H1 (cell line): ENCODE measurements at regions not wholly inside any gene's neighbourhood (a gene's known extent, or its start where the extent isn't known, plus 50 kb on each side); places are given as distances from the start of the nearest gene placed in this dataset.

Source experiments
- CTCF ChIA-PET: fragments of 300-600 bp; sonication (Branson Sonifier 250); formaldehyde crosslinking; loops from one replicate; lab custom pipeline; 2021; ENCODE audit not compliant: partially characterized antibody; lab: Charles Lee
- POLR2A ChIA-PET: fragments of 300-600 bp; sonication (Branson Sonifier 250); formaldehyde crosslinking; loops from one replicate; lab custom pipeline; 2021; ENCODE audit warnings: inconsistent platforms; ENCODE audit not compliant: partially characterized antibody; lab: Charles Lee
- DNase-seq, 2 experiments: peaks; one replicate each; pipeline versions ENCODE4 v3.0.0 to v3.0.0-alpha.2; 2010 to 2022; ENCODE audit warnings: low spot score in 2 of 2, low read depth in 1 of 2, mixed read lengths in 1 of 2
- FAIRE-seq: peaks from 2 replicates; lab custom pipeline; 2011; peaks lifted over from hg19 to GRCh38; lab: Jason Lieb, UNC
- H2AFZ ChIP-seq: 2 replicates; pipeline ENCODE4 v1.8.1; 2012; ENCODE audit warnings: low read length, inconsistent platforms
- H2AK5ac ChIP-seq: 2 replicates; pipeline ENCODE4 v1.6.1; 2013; ENCODE audit warnings: low read depth, low read length
- H2BK120ac ChIP-seq: replicated peaks from 2 replicates; pipeline ENCODE3; 2013; ENCODE audit warnings: low read depth, low read length, inconsistent platforms
- H2BK12ac ChIP-seq: 2 replicates; pipeline ENCODE4 v1.6.1; 2013; ENCODE audit warnings: low read depth, low read length
- H2BK15ac ChIP-seq: 2 replicates; pipeline ENCODE4 v1.6.1; 2013; ENCODE audit warnings: low read length
- H2BK20ac ChIP-seq: 2 replicates; pipeline ENCODE4 v1.6.1; 2013; ENCODE audit warnings: low read length
- H2BK5ac ChIP-seq: 2 replicates; pipeline ENCODE4 v1.6.1; 2013; ENCODE audit warnings: low read depth, low read length
- H3K14ac ChIP-seq: 2 replicates; pipeline ENCODE4 v1.6.1; 2013; ENCODE audit warnings: inconsistent platforms; ENCODE audit not compliant: insufficient read length
- H3K18ac ChIP-seq: 2 replicates; pipeline ENCODE4 v1.6.1; 2013; ENCODE audit warnings: low read length; ENCODE audit errors: extremely low read depth
- H3K23ac ChIP-seq: 2 replicates; pipeline ENCODE4 v1.6.1; 2013; ENCODE audit warnings: inconsistent platforms; ENCODE audit not compliant: insufficient read length
- H3K23me2 ChIP-seq: 2 replicates; pipeline ENCODE4 v1.6.1; 2013; ENCODE audit warnings: low read depth, low read length
- H3K27ac ChIP-seq: 2 replicates; pipeline ENCODE4 v1.6.1; 2011; ENCODE audit warnings: low read depth, low read length, inconsistent platforms
- H3K27me3 ChIP-seq, 4 experiments: replicated peaks in 1 of 4; 1 replicate in 1 of 4; 2 replicates in 3 of 4; pipeline versions ENCODE4 v1.6.1 to v1.8.1; 2011 to 2013; ENCODE audit warnings: low read length in 3 of 4, mild to moderate bottlenecking in 3 of 4, inconsistent platforms in 2 of 4, mixed read lengths in 2 of 4, moderate library complexity in 1 of 4; ENCODE audit not compliant: control insufficient read depth in 3 of 4, insufficient read depth in 3 of 4; ENCODE audit errors: extremely low read depth in 1 of 4
- H3K36me3 ChIP-seq, 4 experiments: 2 replicates each; pipeline versions ENCODE4 v1.6.1 to v1.8.1; 2011 to 2013; ENCODE audit warnings: mild to moderate bottlenecking in 4 of 4, low read length in 3 of 4, moderate library complexity in 2 of 4, control low read depth in 1 of 4, inconsistent platforms in 1 of 4; ENCODE audit not compliant: insufficient read depth in 4 of 4, control insufficient read depth in 2 of 4
- H3K4ac ChIP-seq: replicated peaks from 2 replicates; pipeline ENCODE3; 2013; ENCODE audit warnings: low read length, low read depth, mixed read lengths, inconsistent platforms; ENCODE audit not compliant: insufficient read length
- H3K4me1 ChIP-seq, 4 experiments: replicated peaks in 1 of 4; 1 replicate in 1 of 4; 2 replicates in 3 of 4; pipeline versions ENCODE4 v1.6.1 to v1.8.1; 2011 to 2013; ENCODE audit warnings: low read length in 3 of 4, inconsistent platforms in 2 of 4, mixed read lengths in 1 of 4; ENCODE audit not compliant: insufficient read depth in 4 of 4, control insufficient read depth in 3 of 4
- H3K4me2 ChIP-seq, 2 experiments: 2 replicates each; pipeline versions ENCODE4 v1.6.1 to v1.8.1; 2011 to 2013; ENCODE audit warnings: low read depth in 2 of 2, low read length in 2 of 2, control low read depth in 1 of 2, inconsistent platforms in 1 of 2, mild to moderate bottlenecking in 1 of 2; ENCODE audit not compliant: insufficient read depth in 1 of 2
- H3K4me3 ChIP-seq, 4 experiments: fragments of 200-600, 300-600 bp in 1 of 4; sonication (generic), shearing (Covaris generic), sonication (Bioruptor Twin) in 1 of 4; 2 replicates each; pipeline versions ENCODE4 v1.5.1 to v1.8.1; 2011 to 2016; ENCODE audit warnings: low read length in 4 of 4, low read depth in 3 of 4, control low read depth in 2 of 4, inconsistent platforms in 2 of 4, mild to moderate bottlenecking in 2 of 4, mixed read lengths in 1 of 4, moderate library complexity in 1 of 4; ENCODE audit not compliant: insufficient read depth in 2 of 4; ENCODE audit errors: extremely low read depth in 1 of 4
- H3K56ac ChIP-seq: replicated peaks from 2 replicates; pipeline ENCODE3; 2013; ENCODE audit warnings: low read depth, mild to moderate bottlenecking, mixed read lengths, low read length, inconsistent platforms; ENCODE audit not compliant: insufficient read length
- H3K79me1 ChIP-seq: 2 replicates; pipeline ENCODE4 v1.6.1; 2013; ENCODE audit warnings: low read depth, low read length, control low read depth
- H3K79me2 ChIP-seq, 2 experiments: 2 replicates each; pipeline versions ENCODE4 v1.6.1 to v1.8.1; 2012 to 2013; ENCODE audit warnings: low read length in 2 of 2, mild to moderate bottlenecking in 2 of 2, inconsistent platforms in 1 of 2; ENCODE audit not compliant: insufficient read depth in 2 of 2, control insufficient read depth in 1 of 2
- H3K9ac ChIP-seq, 4 experiments: replicated peaks in 1 of 4; 1 replicate in 1 of 4; 2 replicates in 3 of 4; pipeline versions ENCODE4 v1.6.1 to v1.8.1; 2011 to 2013; ENCODE audit warnings: low read depth in 3 of 4, low read length in 3 of 4, control low read depth in 2 of 4, mild to moderate bottlenecking in 2 of 4, moderate library complexity in 2 of 4, inconsistent platforms in 1 of 4; ENCODE audit errors: extremely low read depth in 1 of 4
- H3K9me3 ChIP-seq, 2 experiments: 2 replicates each; pipeline versions ENCODE4 v1.6.1 to v1.8.1; 2012 to 2013; ENCODE audit warnings: mild to moderate bottlenecking in 2 of 2, moderate library complexity in 2 of 2, control low read depth in 1 of 2, inconsistent platforms in 1 of 2, low read depth in 1 of 2, low read length in 1 of 2, mixed read lengths in 1 of 2; ENCODE audit not compliant: insufficient read depth in 2 of 2
- H4K20me1 ChIP-seq, 2 experiments: replicated peaks in 1 of 2; 2 replicates each; pipeline versions ENCODE3 to v1.8.1; 2011 to 2013; ENCODE audit warnings: inconsistent platforms in 2 of 2, low read length in 2 of 2, mild to moderate bottlenecking in 1 of 2; ENCODE audit not compliant: insufficient read depth in 2 of 2, control insufficient read depth in 1 of 2
- H4K5ac ChIP-seq: 2 replicates; pipeline ENCODE4 v1.6.1; 2013; ENCODE audit warnings: low read length, low read depth, mixed read lengths, inconsistent platforms; ENCODE audit not compliant: insufficient read length
- H4K8ac ChIP-seq: 2 replicates; pipeline ENCODE4 v1.8.0; 2013; ENCODE audit warnings: mild to moderate bottlenecking, moderate library complexity, low read length, inconsistent platforms; ENCODE audit not compliant: insufficient read depth; ENCODE audit errors: extremely low read depth
- H4K91ac ChIP-seq: replicated peaks from 2 replicates; pipeline ENCODE3; 2013; ENCODE audit warnings: low read length, mixed read lengths, inconsistent platforms; ENCODE audit not compliant: insufficient read length
- ATF2 ChIP-seq: IDR thresholded peaks from 2 replicates; pipeline ENCODE4 v1.6.1; 2012; ENCODE audit warnings: low read length, inconsistent platforms
- KDM1A ChIP-seq: fragments of 200-600, 300-600 bp; sonication (generic); IDR thresholded peaks from 2 replicates; pipeline ENCODE4 v1.7.1; 2016; ENCODE audit warnings: mild to moderate bottlenecking, low read length, borderline replicate concordance
- MAFK ChIP-seq: IDR thresholded peaks from 2 replicates; pipeline ENCODE4 v1.6.1; 2012; ENCODE audit warnings: low read depth, mild to moderate bottlenecking, improper control_type of control experiment, low read length
- RAD21 ChIP-seq, 2 experiments: IDR thresholded peaks in 1 of 2; conservative IDR thresholded peaks in 1 of 2; 2 replicates each; pipeline ENCODE4 v1.6.1; 2011; ENCODE audit warnings: low read depth in 2 of 2, low read length in 2 of 2, improper control_type of control experiment in 1 of 2, inconsistent platforms in 1 of 2, mild to moderate bottlenecking in 1 of 2, moderate library complexity in 1 of 2
- RBBP5 ChIP-seq: IDR thresholded peaks from 2 replicates; pipeline ENCODE4 v1.7.1; 2012; ENCODE audit warnings: low read depth, mild to moderate bottlenecking, inconsistent platforms, low read length, moderate library complexity, borderline replicate concordance
- RFX5 ChIP-seq: IDR thresholded peaks from 2 replicates; pipeline ENCODE4 v1.6.1; 2011; ENCODE audit warnings: low read depth, low read length, improper control_type of control experiment, borderline replicate concordance
- SP2 ChIP-seq: IDR thresholded peaks from 2 replicates; pipeline ENCODE4 v1.6.1; 2012; ENCODE audit warnings: mild to moderate bottlenecking, low read length, inconsistent platforms
- TBP ChIP-seq: IDR thresholded peaks from 2 replicates; pipeline ENCODE4 v1.6.1; 2011; ENCODE audit warnings: low read depth, low read length, improper control_type of control experiment
- TCF12 ChIP-seq: IDR thresholded peaks from 2 replicates; pipeline ENCODE4 v1.6.1; 2011; ENCODE audit warnings: low read depth, mild to moderate bottlenecking, low read length
- ZNF274 ChIP-seq: IDR thresholded peaks from 2 replicates; pipeline ENCODE4 v1.7.0; 2012; ENCODE audit warnings: low read length, borderline replicate concordance; ENCODE audit errors: extremely low read depth
- WGBS, 2 experiments: shearing (Covaris generic) in 1 of 2; methylation state at CpG; one replicate each; pipeline versions ENCODE4 v1.1.6 to v1.1.7; 2013 to 2015; ENCODE audit warnings: low lambda C conversion rate in 2 of 2, mixed read lengths in 2 of 2, inconsistent platforms in 1 of 2, low coverage in 1 of 2, missing lambda C conversion rate in 1 of 2; ENCODE audit not compliant: insufficient replicate concordance in 2 of 2, insufficient coverage in 1 of 2, insufficient read length in 1 of 2; ENCODE audit errors: extremely low coverage in 1 of 2, missing lambda C conversion rate in 1 of 2; 5-methylcytosine and 5-hydroxymethylcytosine counted together

GRCh38 chr6:14509120-14509519, 391.5 kb downstream of the CD83 start:
- peaks cover 0 to 4% (median 0%) of the 10 kb centered on the region in 4 experiments; a peak in 2 of 7 replicates for H3K4me1 ChIP-seq
- no peak overlapping the region for H3K4me3 ChIP-seq
- H2BK5ac ChIP-seq, result no peak overlapping the region
- H4K91ac ChIP-seq, result no peak overlapping the region
- no peak for DNase-seq
- ChIA-PET CTCF (interaction anchor here (1.0 to 1.5 kb wide), 3 partner anchors 11 to 152 kb away, joined by 3 read pairs; no protein-coding TSS in a partner anchor), POLR2A (interaction anchor here (0.6 kb wide), 1 partner anchor 13 kb away, joined by 6 read pairs; no protein-coding TSS in a partner anchor)
- no peak overlapping the region for H4K5ac ChIP-seq
- WGBS, 2 experiments, result 96% methylated on average over 5 of the region's 5 CpGs; no CpG with 5 or more reads in 1 of the 2 experiments
- H3K27me3 ChIP-seq, result no peaks in the 10 kb centered on the region
- H3K4me2 ChIP-seq, result no peak overlapping the region
- no peak overlapping the region for H4K8ac ChIP-seq
- no peaks in the 10 kb centered on the region for H3K79me1 ChIP-seq
- no peak overlapping the region for H3K27ac ChIP-seq
- H3K18ac ChIP-seq, result no peak overlapping the region
- H3K14ac ChIP-seq, result no peak overlapping the region
- no peak overlapping the region for H2BK15ac ChIP-seq
- H2AK5ac ChIP-seq, result no peak overlapping the region
- H3K23me2 ChIP-seq, result no peaks in the 10 kb centered on the region; the same call in 1 of the 2 replicates
- no peak overlapping the region for H2BK12ac ChIP-seq
- no peak for FAIRE-seq
- no peaks in the 10 kb centered on the region for H3K79me2 ChIP-seq
- H3K4ac ChIP-seq, result no peak overlapping the region
- H2BK20ac ChIP-seq, result no peak overlapping the region
- TF ChIP-seq RBBP5, result no peak
- no peak for TF ChIP-seq RAD21 (IDR thresholded peaks at IDR 0.05 in 1 of 2, conservative IDR thresholded peaks at IDR 0.05 in 1 of 2; ENCODE audit: low read depth in 2 of 2, low read length in 2 of 2)
- no peak for TF ChIP-seq KDM1A
- TF ChIP-seq MAFK, result no peak
- no peak for TF ChIP-seq TCF12
- no peak for TF ChIP-seq ZNF274
- no peak for TF ChIP-seq TBP
- TF ChIP-seq SP2, result no peak
- no peak for TF ChIP-seq RFX5
- TF ChIP-seq ATF2, result no peak
- TF ChIP-seq, all 59 proteins: peak for 0
- Histone ChIP-seq H2BK120ac (no peak overlapping the region), H3K56ac (no peak overlapping the region), H3K9ac (no peak overlapping the region), H3K23ac (no peak overlapping the region), H4K20me1 (no peaks in the 10 kb centered on the region), H3K36me3 (no peaks in the 10 kb centered on the region), H2AFZ (no peak overlapping the region), H3K9me3 (no peaks in the 10 kb centered on the region)
